GM19023 (cell line): ENCODE measurements at regions not wholly inside any gene's neighbourhood (a gene's known extent, or its start where the extent isn't known, plus 50 kb on each side); places are given as distances from the start of the nearest gene placed in this dataset.

ENCODE experiments used
- ATAC-seq: cut with Tn5 transposase; IDR thresholded peaks from one replicate; pipeline ENCODE4 v1.9.1; 2021; ENCODE audit warnings: mild to moderate bottlenecking, moderate library complexity; ENCODE audit not compliant: unreplicated experiment

GRCh38 chr2:62370321-62371250 is 135.4 kb downstream of the TMEM17 start:
- ATAC-seq: no peak

GRCh38 chr2:62369541-62370202 is 136.3 kb downstream of the TMEM17 start:
- ATAC-seq: no peak

- no peak for ATAC-seq
Observed at GRCh38 chr2:62364791-62365528, 141.0 kb downstream of the TMEM17 start.

- ATAC-seq: peak; percentile 83
Observed at GRCh38 chr2:62363166-62363565, 142.8 kb downstream of the TMEM17 start.

- peak; percentile 37 for ATAC-seq
Observed at GRCh38 chr2:62362561-62362960, 143.4 kb downstream of the TMEM17 start.

DNA sequence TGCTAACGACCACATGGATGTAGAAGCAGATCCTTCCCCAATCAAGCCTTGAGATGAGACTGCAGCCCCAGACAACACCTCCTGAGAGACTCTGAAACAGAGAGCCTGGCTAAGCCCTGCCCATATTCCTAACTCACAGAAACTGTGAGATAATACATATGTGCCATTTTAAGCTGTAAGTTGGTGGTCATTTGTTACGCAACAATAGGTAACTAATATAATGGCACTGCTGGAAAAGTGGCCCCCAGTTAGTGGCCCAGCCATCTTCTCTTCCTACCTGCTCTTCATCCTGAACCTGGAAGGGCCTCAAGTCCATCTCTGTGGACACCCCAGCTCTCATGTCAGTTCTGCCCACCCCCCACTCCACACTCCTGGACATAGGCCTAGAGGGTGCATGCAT is 144.0 kb downstream of the TMEM17 start:
- ATAC-seq: no peak

GRCh38 chr2:62354771-62355561 is 151.0 kb downstream of the TMEM17 start:
- ATAC-seq: no peak

- no peak for ATAC-seq
Observed at GRCh38 chr2:62352031-62352430, 154.0 kb downstream of the TMEM17 start.

GRCh38 chr2:62349788-62350187 is 153.9 kb downstream of the B3GNT2 start:
- no peak for ATAC-seq

DNA sequence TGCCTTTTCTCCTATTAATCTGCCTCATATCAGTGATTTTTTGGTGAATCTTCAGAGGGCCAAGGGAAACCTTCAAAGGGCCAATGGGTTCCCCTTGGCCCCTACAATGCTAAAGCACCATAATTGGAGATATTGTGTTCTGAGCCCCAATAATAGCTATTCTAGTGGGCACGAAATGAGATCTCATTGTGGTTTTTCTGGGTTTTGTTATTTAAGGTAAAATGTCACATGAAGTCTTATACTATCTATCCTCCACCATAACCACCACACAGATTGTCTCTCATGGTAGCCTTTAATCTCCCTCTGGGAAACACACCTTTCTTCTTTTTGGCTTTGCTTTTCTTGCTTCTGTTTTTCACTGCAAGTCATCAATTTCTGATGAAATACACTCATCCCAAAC is 152.8 kb downstream of the B3GNT2 start:
- no peak for ATAC-seq

GRCh38 chr2:62347563-62348270 is 151.8 kb downstream of the B3GNT2 start:
- ATAC-seq: no peak

GRCh38 chr2:62344472-62344871 is 148.6 kb downstream of the B3GNT2 start:
- ATAC-seq: peak; percentile 69

DNA sequence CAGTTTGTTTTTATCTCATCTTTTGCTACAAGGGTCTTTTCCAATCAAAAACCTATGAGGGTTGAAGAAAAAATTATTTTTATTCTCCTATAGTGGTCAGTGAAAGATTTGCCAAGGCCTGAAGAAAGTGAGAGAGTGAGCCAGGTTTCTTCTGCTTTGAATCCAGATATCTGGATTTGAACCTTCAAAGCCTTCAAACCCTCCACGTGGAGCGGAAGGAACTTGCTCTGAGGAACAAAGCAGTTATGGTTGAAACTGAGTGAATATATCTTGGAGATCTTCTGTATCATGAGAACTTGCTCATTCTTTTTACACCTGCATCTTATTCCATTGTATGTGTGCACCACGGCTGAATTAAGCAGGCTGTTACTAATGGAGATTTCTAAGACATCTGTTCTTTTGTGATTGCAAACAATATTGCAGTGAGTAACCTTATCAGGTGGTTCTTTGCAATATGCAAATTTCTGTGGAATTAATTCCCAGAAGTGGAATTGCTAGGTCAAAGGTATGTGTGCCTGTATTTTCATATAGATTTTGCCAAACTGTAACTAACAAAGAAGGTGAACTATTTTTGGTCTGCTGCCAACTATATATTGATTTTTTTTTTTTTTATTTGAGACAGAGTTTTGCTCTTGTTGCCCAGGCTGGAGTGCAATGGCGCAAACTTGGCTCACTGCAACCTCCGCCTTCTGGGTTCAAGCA is 147.9 kb downstream of the B3GNT2 start:
- ATAC-seq: no peak

DNA sequence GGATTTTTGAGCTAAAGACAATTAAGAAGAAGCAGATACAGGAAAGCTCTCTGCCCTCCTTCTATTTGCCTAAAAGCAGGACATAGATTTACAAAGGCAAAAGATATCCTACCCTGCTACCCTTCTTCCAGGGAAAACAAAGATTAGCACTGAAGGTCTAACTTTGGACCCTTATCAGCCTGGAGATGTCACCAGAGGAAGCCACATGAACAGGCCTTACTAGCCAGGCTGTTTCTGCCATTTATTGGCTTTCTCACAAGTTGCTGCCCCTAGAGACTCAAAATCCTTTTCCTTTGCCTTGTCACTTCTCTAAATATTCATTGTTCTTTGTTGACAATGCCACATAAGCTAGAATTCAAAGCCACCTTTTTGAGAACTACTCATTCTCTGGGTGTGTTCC is 147.3 kb downstream of the B3GNT2 start:
- no peak for ATAC-seq

DNA sequence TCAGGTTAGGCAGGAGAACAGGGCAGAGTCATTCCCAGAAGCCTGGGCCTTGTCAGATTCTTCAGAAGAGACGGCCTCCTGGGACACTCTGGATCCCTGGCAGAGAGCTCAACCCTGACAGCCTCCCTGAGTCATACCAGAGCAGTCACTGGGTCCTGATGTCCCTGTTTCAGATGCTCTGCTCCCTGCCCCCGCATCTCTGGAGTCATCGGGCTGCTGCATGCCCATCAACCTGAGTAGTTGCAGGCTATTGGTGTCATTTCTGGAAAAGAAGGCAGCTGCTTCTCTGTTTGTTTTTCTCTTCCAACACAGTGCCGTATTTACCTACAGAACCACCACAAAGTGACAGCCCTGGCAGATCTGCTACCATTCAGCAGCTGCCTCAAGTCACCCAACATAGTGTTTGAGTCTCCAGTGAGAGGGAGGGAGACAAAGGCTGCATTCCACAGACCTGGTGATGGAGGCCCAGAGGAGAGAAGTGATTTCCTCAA is 145.1 kb downstream of the B3GNT2 start:
- no peak for ATAC-seq

- no peak for ATAC-seq
Observed at GRCh38 chr2:62339837-62340236, 143.9 kb downstream of the B3GNT2 start.

DNA sequence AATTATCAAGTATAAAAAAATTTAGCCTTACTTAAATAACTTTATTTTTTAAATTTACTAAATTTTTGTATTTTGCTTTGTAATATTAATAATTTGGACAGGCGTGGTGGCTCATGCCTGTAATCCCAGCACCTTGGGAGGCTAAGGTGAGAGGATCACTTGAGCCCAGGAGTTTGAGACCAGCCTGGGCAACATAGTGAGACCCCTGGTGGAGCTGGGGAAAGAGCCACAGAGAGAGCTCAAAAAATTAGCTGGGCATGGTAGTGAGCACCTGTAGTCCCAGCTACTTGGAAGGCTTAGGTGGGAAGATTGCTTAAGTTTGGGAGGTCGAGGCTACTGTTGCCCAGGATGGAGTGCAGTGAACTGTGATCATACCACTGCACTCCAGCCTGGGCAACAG is 143.5 kb downstream of the B3GNT2 start:
- no peak for ATAC-seq

DNA sequence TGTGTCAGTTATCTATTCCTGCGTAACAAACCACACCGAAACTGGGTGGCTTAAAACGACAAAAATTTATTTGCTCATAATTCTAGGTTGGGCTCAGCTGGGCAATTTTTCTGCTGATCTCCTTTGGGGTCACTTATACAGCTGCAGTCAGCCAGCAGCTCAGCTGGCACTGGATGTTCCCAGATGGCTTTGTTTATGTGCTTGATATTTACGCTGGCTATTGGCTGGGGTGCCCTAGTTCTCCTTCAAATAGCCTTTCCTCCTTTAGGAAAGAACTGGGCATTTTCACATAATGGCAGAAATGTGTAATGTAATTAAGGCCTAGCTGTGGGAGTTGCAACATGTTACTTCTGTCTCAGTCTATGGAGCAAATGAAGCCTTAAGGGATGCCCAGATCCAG is 142.2 kb downstream of the B3GNT2 start:
- no peak for ATAC-seq

DNA sequence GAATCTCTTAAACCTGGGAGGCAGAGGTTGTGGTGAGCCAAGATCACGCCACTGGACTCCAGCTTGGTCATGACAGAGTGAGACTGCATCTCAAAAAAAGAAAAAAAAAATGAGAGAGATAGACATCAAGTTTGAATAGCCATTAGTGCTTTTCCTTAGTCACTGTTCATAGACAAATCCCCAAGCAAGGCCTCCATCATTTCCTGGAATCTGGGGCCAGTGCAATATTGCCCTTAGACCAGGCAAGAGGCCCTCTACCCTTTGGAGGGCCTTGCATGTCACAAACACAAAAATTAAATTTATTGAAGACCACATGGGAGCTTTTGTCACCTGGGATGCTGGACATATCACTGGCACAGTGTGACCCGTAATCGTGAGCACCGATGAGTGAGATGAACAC is 141.5 kb downstream of the B3GNT2 start:
- ATAC-seq: no peak
